HUES6 (cell line): ENCODE measurements at regions not wholly inside any gene's neighbourhood (a gene's known extent, or its start where the extent isn't known, plus 50 kb on each side); places are given as distances from the start of the nearest gene placed in this dataset.

Experiments used
- H3K27ac ChIP-seq: 2 replicates; pipeline ENCODE4 v1.7.0; 2013; ENCODE audit warnings: low read depth, mild to moderate bottlenecking, low read length, inconsistent platforms
- H3K27me3 ChIP-seq: 2 replicates; pipeline ENCODE4 v1.6.1; 2013; ENCODE audit warnings: low read length; ENCODE audit not compliant: control insufficient read depth, insufficient read depth
- H3K36me3 ChIP-seq: 2 replicates; pipeline ENCODE4 v1.6.1; 2013; ENCODE audit warnings: low read length; ENCODE audit not compliant: control insufficient read depth, insufficient read depth
- H3K4me1 ChIP-seq: 2 replicates; pipeline ENCODE4 v1.6.1; 2013; ENCODE audit warnings: low read length; ENCODE audit not compliant: control insufficient read depth, insufficient read depth
- H3K4me3 ChIP-seq: 2 replicates; pipeline ENCODE4 v1.5.1; 2013; ENCODE audit warnings: low read depth, low read length
- H3K9ac ChIP-seq: one replicate; pipeline ENCODE4 v1.6.1; 2013; ENCODE audit warnings: mild to moderate bottlenecking, low read length
- H3K9me3 ChIP-seq: 2 replicates; pipeline ENCODE4 v1.6.1; 2013; ENCODE audit warnings: low read depth, low read length; ENCODE audit not compliant: control insufficient read depth, insufficient read depth

DNA sequence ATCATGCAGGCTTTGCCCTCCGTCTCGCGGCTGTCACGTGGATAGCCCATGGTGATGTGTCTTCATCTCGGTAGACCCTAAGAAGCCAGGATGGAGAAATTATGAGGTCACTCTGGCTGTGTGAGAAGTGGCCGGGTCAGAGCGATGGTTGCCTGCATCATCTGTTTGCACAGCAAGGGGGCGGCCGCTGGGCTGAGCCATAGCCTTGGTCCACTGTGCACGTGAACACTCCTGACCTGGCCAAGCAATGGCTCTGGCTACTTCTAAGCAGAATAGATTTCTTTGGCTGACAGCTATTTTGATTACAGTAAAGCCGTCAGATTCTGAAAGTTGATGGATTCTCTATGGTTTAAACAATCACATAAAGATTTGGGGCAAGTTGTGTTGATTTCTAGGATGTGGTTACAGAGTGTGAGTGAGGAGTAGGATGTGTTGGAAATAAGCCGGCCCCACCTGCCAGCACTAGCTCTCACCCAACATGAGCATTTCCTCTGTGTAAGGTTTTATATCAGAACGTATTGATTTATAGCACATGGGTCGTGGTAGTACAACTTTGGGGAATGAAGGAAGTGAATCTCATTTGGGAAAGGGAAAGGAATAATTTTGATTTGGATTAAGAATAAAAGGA is 214.4 kb upstream of the GPR26 start:
- Histone ChIP-seq H3K9ac (no peak overlapping the region), H3K27ac (no peak overlapping the region), H3K9me3 (no peaks in the 10 kb centered on the region), H3K36me3 (no peaks in the 10 kb centered on the region), H3K27me3 (no peaks in the 10 kb centered on the region), H3K4me3 (no peak overlapping the region), H3K4me1 (no peaks in the 10 kb centered on the region)

DNA sequence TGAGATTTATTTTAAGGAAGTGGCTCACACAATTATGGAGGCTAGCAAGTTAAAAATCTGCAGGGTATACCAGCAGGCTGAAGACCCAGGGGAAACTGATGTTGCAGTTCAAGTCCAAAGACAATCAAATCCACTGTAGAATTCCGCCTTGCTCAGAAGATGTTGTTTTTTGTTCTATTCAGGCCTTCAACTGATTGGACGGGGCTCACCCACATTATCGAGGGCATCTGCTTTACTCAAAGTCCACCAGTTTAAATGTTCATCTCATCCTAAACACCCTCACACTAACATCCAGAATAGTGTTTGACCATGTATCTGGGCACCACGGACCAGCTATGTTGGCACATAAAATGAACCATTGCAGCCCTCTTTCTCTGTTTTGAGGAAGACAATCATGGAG is 211.2 kb upstream of the GPR26 start:
- Histone ChIP-seq H3K9ac (no peak overlapping the region), H3K4me3 (no peak overlapping the region), H3K36me3 (no peaks in the 10 kb centered on the region), H3K27ac (no peak overlapping the region), H3K4me1 (peaks cover 13% of the 10 kb centered on the region), H3K27me3 (0 out of 2 replicates have a peak, but pooled peaks cover 2% of the 10 kb centered on the region), H3K9me3 (no peaks in the 10 kb centered on the region)

DNA sequence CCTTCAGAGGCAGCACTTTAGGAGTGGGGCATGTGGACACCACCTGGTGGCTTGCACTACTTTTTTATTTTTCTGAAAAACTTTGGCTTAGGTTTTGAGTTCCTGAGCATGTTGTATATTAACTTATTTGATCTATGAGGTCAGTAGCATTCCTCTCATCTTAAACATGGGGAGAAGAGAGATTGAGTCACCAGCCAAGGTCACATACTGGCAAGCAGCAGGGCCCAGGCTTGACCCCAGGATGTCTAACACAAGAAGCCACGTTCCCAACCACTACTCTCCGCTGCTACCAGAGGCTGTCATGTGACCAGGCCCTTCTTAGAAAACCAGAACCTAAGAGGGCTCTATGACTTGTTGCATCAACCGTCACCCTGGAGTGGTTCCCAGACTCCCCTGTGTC is 210.3 kb upstream of the GPR26 start:
- Histone ChIP-seq H3K9ac (no peak overlapping the region), H3K27ac (no peak overlapping the region), H3K27me3 (0 out of 2 replicates have a peak, but pooled peaks cover 2% of the 10 kb centered on the region), H3K9me3 (no peaks in the 10 kb centered on the region), H3K4me3 (no peak overlapping the region), H3K36me3 (no peaks in the 10 kb centered on the region), H3K4me1 (peaks cover 21% of the 10 kb centered on the region)

DNA sequence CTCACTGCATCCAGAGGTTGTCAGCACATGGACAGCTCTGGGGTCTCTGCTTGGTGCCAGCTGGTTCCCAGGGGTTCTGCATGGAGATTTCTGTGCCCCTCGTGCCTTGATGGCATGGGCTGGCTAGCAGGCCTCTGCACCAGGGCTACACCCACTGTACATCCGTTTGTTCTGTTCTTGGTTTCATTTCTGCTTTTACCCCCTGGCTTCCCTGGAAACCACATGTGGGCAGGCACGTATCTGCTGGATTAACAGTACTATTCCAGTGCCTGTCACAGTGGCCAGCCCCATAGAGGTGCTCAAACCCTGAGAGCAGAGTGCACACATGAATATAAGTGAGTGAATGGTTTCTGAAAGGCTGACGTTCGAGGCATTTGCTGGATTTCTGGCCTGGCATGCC is 207.2 kb upstream of the GPR26 start:
- Histone ChIP-seq H3K27ac (no peak overlapping the region), H3K27me3 (0 out of 2 replicates have a peak, but pooled peaks cover 2% of the 10 kb centered on the region), H3K9ac (no peak overlapping the region), H3K36me3 (no peaks in the 10 kb centered on the region), H3K4me1 (peaks cover 21% of the 10 kb centered on the region), H3K4me3 (no peak overlapping the region), H3K9me3 (no peaks in the 10 kb centered on the region)

DNA sequence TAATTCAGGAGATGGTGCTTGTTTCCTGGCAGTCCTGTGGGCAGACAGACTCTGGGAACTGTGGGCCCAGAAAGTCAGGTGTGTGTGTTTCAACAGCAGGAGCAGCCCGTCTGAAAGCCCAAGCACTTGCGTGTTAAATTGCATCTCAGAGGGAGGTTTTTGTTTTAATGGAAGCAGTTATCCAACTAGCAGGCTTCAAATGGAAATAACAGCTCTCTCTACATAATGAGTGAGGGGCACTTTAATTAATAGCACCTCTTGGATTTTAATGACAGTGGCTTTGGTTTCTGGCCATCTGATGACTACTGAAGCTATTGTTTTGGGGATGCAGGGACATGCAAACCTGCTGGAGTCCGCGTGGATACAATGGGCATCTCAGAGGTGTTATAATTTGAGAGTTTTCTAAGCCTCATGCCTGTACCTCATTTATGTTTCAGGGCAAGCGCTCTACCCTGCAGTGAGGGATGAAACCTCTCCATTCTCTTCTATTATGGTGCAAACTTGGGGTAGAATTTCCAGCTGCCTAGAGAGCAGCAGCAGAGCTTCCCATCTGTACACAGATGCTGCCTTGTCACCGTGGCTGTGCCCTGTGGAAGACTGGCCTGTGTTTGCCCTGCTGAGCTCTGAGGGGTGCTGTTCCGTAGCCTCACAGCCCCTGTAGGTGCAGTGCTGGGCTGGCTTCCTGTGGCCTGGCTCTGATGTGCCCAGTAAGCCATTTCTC is 206.6 kb upstream of the GPR26 start:
- Histone ChIP-seq H3K4me1 (peaks cover 21% of the 10 kb centered on the region), H3K9me3 (no peaks in the 10 kb centered on the region), H3K27ac (peak overlapping the region; percentile 38; the same call in 1 of the 2 replicates), H3K9ac (peak overlapping the region; percentile 37), H3K36me3 (no peaks in the 10 kb centered on the region), H3K4me3 (no peak overlapping the region), H3K27me3 (0 out of 2 replicates have a peak, but pooled peaks cover 2% of the 10 kb centered on the region)

DNA sequence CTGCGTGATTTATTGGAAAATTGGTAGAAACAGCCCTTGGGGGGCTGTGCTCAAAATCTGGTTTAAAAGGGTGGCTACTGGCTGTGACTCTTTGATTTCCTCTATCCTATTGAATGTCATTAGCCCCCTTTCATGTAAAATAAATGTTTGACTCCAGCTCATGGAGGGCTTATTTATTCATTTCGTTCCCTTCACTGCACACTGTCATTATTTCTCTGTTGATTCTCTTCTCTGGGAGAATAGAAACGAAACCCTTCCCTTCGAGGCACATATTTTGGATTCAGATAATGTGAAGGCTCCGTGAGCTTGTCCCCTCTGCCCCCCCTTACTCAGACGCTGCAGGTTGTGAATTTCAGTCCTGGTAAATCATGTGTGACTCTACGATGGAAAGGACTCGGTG is 203.9 kb upstream of the GPR26 start:
- Histone ChIP-seq H3K36me3 (no peaks in the 10 kb centered on the region), H3K9me3 (no peaks in the 10 kb centered on the region), H3K4me1 (peaks cover 21% of the 10 kb centered on the region), H3K4me3 (no peak overlapping the region), H3K9ac (no peak overlapping the region), H3K27me3 (no peaks in the 10 kb centered on the region), H3K27ac (no peak overlapping the region)

DNA sequence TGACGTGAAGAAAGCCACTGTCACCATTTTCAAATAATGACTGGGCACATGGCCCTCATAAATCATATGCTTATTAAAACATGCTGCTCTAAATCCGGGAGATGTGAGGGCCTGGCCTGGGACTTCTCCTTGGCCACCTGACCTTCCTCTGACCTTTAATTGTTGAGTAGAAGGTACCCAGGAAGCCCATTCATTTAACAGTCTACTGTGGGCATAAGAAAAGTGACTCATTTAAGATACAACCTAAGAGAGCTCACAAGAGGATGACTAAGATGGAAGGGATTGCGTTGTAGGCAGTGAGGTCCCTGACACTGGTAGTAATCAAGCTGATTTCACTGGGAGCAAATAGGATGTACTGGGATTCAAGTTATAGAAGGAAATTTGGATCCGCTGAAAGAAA is 203.4 kb upstream of the GPR26 start:
- Histone ChIP-seq H3K9me3 (no peaks in the 10 kb centered on the region), H3K27ac (no peak overlapping the region), H3K4me1 (peaks cover 21% of the 10 kb centered on the region), H3K36me3 (no peaks in the 10 kb centered on the region), H3K27me3 (no peaks in the 10 kb centered on the region), H3K4me3 (no peak overlapping the region), H3K9ac (no peak overlapping the region)

DNA sequence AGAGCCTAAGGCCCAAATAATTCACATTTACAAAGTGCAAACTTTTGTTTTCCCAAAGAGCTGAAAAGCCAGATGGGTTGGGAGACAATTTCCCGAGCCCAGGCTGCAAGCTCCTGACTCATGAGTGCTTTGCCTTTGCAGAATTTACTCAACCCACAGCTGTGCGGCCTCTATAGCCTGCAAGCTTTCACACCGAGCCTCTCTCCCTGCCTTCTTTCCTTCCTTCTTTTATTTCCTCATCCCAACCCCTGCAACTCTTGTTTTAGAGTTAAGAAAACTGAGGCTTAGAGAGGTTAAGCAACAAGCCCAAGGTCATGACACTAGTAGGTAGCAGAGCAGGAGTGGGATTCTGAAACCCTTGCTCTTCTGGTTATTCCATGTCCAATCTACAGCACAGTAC is 203.0 kb upstream of the GPR26 start:
- no peak overlapping the region for H3K4me3 ChIP-seq
- H3K9me3 ChIP-seq = no peaks in the 10 kb centered on the region
- no peaks in the 10 kb centered on the region for H3K27me3 ChIP-seq
- peaks cover 21% of the 10 kb centered on the region for H3K4me1 ChIP-seq
- no peak overlapping the region for H3K9ac ChIP-seq
- no peaks in the 10 kb centered on the region for H3K36me3 ChIP-seq
- no peak overlapping the region for H3K27ac ChIP-seq

DNA sequence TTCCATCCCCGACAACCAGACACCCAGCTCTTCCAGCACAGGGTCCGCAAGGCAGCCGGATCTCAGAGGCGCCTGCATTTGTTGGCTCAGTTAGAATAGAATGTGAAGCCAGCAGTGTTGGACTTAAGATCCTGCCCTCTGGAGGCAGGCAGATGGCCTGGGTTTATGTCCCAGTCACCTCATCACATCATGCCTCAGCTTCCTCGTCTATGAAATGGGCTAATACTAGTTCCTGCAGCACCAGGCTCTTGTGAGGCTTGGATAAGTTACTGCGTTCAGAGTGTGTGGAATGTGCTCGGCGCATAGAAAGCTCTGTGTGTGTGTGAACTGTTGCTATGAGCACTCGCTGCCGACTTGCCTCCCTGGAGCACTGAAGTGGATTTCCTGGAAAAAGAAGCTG is 202.5 kb upstream of the GPR26 start:
- Histone ChIP-seq H3K27me3 (no peaks in the 10 kb centered on the region), H3K27ac (no peak overlapping the region), H3K4me3 (no peak overlapping the region), H3K9me3 (no peaks in the 10 kb centered on the region), H3K9ac (no peak overlapping the region), H3K36me3 (no peaks in the 10 kb centered on the region), H3K4me1 (peaks cover 19% of the 10 kb centered on the region)

DNA sequence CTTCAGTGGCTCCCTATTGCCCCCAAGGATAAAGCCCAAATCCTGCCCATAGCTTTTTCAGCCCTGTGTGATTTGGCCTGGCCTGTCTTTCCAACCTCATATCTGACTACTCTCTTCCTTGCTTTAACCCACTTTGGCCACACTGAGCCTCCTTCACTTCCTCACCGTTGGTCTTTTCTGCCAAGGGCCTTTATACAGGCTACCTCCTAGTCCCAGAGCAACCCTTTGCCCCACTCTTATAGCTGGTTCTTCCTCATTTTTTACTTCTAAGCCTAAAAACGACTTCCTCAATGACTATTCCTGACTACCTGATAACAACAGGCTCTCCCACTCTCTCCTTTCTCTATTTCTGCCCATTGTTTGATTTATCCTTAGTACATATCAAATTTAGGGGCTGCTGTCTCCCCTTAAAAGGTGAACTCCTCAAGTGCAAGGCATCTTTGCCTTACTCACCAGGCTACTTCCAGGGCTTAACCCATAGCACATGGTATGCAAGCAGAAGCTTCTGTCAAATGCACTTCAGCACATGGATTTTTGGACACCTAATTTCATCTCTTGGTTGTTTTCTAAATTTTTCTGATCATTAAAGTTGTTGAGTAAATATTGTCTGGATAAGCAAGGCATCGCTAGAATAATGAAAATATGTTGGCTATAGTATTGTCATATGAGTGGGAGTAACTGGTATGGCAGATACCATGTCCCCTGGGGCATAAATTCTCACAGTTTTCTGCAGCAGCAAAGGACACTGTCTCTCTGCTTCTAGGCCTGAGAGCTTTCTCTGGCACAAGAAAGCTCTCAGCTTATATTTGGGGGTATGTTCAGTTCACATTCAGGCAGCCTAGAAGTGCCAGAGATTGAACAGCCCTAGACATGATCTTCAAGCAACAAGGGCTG is 201.5 kb upstream of the GPR26 start:
- no peaks in the 10 kb centered on the region for H3K36me3 ChIP-seq
- no peak overlapping the region for H3K27ac ChIP-seq
- H3K27me3 ChIP-seq = no peaks in the 10 kb centered on the region
- H3K4me3 ChIP-seq = no peak overlapping the region
- peaks cover 11% of the 10 kb centered on the region for H3K4me1 ChIP-seq
- H3K9me3 ChIP-seq = no peaks in the 10 kb centered on the region
- H3K9ac ChIP-seq = no peak overlapping the region
